ENCODE measurements at regions not wholly inside any gene's neighbourhood (a gene's known extent, or its start where the extent isn't known, plus 50 kb on each side); places are given as distances from the start of the nearest gene placed in this dataset.

- H3K4me3 ChIP-seq, result no peak overlapping the region
- no peak for DNase-seq
- H3F3A ChIP-seq (ENCODE audit: insufficient read depth, low read depth), result no peaks in the 10 kb centered on the region
- no peak overlapping the region for H3K27ac ChIP-seq
- intact Hi-C loops (cut with micrococcal nuclease; ENCODE audit: unreplicated experiment), result no loop called here
- no peak for TF ChIP-seq EZH2 (IDR thresholded peaks at IDR 0.05; ENCODE audit: low read depth)
- TF ChIP-seq CTCF (conservative IDR thresholded peaks at IDR 0.05), result no peak
- POLR2A ChIA-PET (ENCODE audit: unreplicated experiment), result no interaction called here
- no peaks in the 10 kb centered on the region; the same call in 1 of the 2 replicates for H3K79me2 ChIP-seq (ENCODE audit: low read depth)
- BruUV-seq (replicated peaks), result no TSS peak
- no peaks in the 10 kb centered on the region for H3K9me2 ChIP-seq (ENCODE audit: insufficient read depth)
- H3K36me3 ChIP-seq (ENCODE audit: low read depth), result no peaks in the 10 kb centered on the region
- H3K27me3 ChIP-seq (ENCODE audit: insufficient read depth, low read depth), result no peaks in the 10 kb centered on the region
- CTCF ChIA-PET, result no interaction called here
- no peaks in the 10 kb centered on the region for H4K20me1 ChIP-seq (ENCODE audit: insufficient read depth)
- no peaks in the 10 kb centered on the region for H3K9me3 ChIP-seq (ENCODE audit: insufficient read depth, low read depth)
- H3K4me1 ChIP-seq (replicated peaks; ENCODE audit: insufficient read depth), result no peaks in the 10 kb centered on the region
- H3K4me2 ChIP-seq, result no peak overlapping the region
- H2AFZ ChIP-seq, result no peak overlapping the region
These were observed 539.1 kb downstream of the EDEM1 start for GRCh38 chr3:5726621-5727020.

GRCh38 chr3:5727743-5728484, 540.4 kb downstream of the EDEM1 start:
- ChIA-PET POLR2A (ENCODE audit: unreplicated experiment) (interaction anchor here (0.7 kb wide), 1 partner anchor 40 kb away, joined by 5 read pairs; no protein-coding TSS in a partner anchor), CTCF (no interaction called here)
- DNase-seq, result no peak
- TF ChIP-seq EZH2 (IDR thresholded peaks at IDR 0.05; ENCODE audit: low read depth), result no peak
- TF ChIP-seq CTCF (conservative IDR thresholded peaks at IDR 0.05), result no peak
- Histone ChIP-seq H3K36me3 (ENCODE audit: low read depth) (no peaks in the 10 kb centered on the region), H4K20me1 (ENCODE audit: insufficient read depth) (no peaks in the 10 kb centered on the region), H3K4me1 (replicated peaks; ENCODE audit: insufficient read depth) (no peaks in the 10 kb centered on the region), H3K27ac (no peak overlapping the region), H3K27me3 (ENCODE audit: insufficient read depth, low read depth) (no peaks in the 10 kb centered on the region), H3K9me3 (ENCODE audit: insufficient read depth, low read depth) (no peaks in the 10 kb centered on the region), H2AFZ (no peak overlapping the region), H3K4me2 (no peak overlapping the region), H3K4me3 (no peak overlapping the region), H3F3A (ENCODE audit: insufficient read depth, low read depth) (no peaks in the 10 kb centered on the region), H3K9me2 (ENCODE audit: insufficient read depth) (no peaks in the 10 kb centered on the region), H3K79me2 (ENCODE audit: low read depth) (no peaks in the 10 kb centered on the region; the same call in 1 of the 2 replicates)
- BruUV-seq (replicated peaks), result no TSS peak
- intact Hi-C loops (cut with micrococcal nuclease; ENCODE audit: unreplicated experiment), result no loop called here

- BruUV-seq (replicated peaks), result no TSS peak
- ChIA-PET POLR2A (ENCODE audit: unreplicated experiment) (no interaction called here), CTCF (interaction anchor here (0.6 kb wide), 1 partner anchor 302 kb away, joined by 10 read pairs; no protein-coding TSS in a partner anchor)
- Histone ChIP-seq H3K4me3 (no peak overlapping the region), H3K9me2 (ENCODE audit: insufficient read depth) (no peaks in the 10 kb centered on the region), H3K4me1 (replicated peaks; ENCODE audit: insufficient read depth) (no peaks in the 10 kb centered on the region), H3K27ac (no peak overlapping the region), H3K4me2 (no peak overlapping the region), H3K9me3 (ENCODE audit: insufficient read depth, low read depth) (no peaks in the 10 kb centered on the region), H3K36me3 (ENCODE audit: low read depth) (no peaks in the 10 kb centered on the region), H2AFZ (no peak overlapping the region), H3F3A (ENCODE audit: insufficient read depth, low read depth) (no peaks in the 10 kb centered on the region), H3K79me2 (ENCODE audit: low read depth) (no peaks in the 10 kb centered on the region; the same call in 1 of the 2 replicates), H3K27me3 (ENCODE audit: insufficient read depth, low read depth) (no peaks in the 10 kb centered on the region), H4K20me1 (ENCODE audit: insufficient read depth) (no peaks in the 10 kb centered on the region)
- intact Hi-C loops (cut with micrococcal nuclease; ENCODE audit: unreplicated experiment), result no loop called here
- TF ChIP-seq CTCF (conservative IDR thresholded peaks at IDR 0.05) (no peak), EZH2 (IDR thresholded peaks at IDR 0.05; ENCODE audit: low read depth) (no peak)
- DNase-seq, result no peak
These were observed 542.3 kb downstream of the EDEM1 start for GRCh38 chr3:5729852-5730251.
